Right atrium auricular region (tissue), 2 donors: ENCODE measurements at regions not wholly inside any gene's neighbourhood (a gene's known extent, or its start where the extent isn't known, plus 50 kb on each side); places are given as distances from the start of the nearest gene placed in this dataset.

Experiments
- DNase-seq: peaks from one replicate; pipeline ENCODE4 v3.0.0-alpha.2; 2019; ENCODE audit warnings: low spot score
- H3K27ac ChIP-seq, 2 donors: fragments of 200-600 bp; sonication (generic); 1 replicate in 1 of 2; 2 replicates in 1 of 2; pipeline ENCODE4 v1.5.1; 2016 to 2019
- H3K27me3 ChIP-seq, 2 donors: fragments of 200-600 bp; sonication (generic); one replicate each; pipeline versions ENCODE4 v1.5.1 to v1.6.0; 2017 to 2019
- H3K36me3 ChIP-seq: fragments of 200-600 bp; sonication (generic); one replicate; pipeline ENCODE4 v1.5.1; 2016
- H3K4me1 ChIP-seq, 2 donors: fragments of 200-600 bp; sonication (generic); one replicate each; pipeline versions ENCODE4 v1.5.1 to v1.6.0; 2017 to 2019
- H3K4me3 ChIP-seq, 2 donors: fragments of 200-600 bp; sonication (generic); 1 replicate in 1 of 2; 2 replicates in 1 of 2; pipeline ENCODE4 v1.5.1; 2017 to 2019; ENCODE audit warnings: mild to moderate bottlenecking in 1 of 2, moderate library complexity in 1 of 2
- H3K9me3 ChIP-seq, 2 donors: fragments of 200-600 bp; sonication (generic); one replicate each; pipeline ENCODE4 v1.5.1; 2019
- CTCF ChIP-seq, 2 donors: fragments of 200-600 bp; sonication (generic); IDR thresholded peaks; one replicate each; pipeline ENCODE4 v1.5.1; 2019; ENCODE audit warnings: antibody characterized with exemption in 2 of 2

GRCh38 chr5:74340476-74340875, 300.1 kb downstream of the ENC1 start:
- no peak for DNase-seq
- H3K4me3 ChIP-seq: no peak overlapping the region
- no peak overlapping the region for H3K27ac ChIP-seq
- no peaks in the 10 kb centered on the region for H3K4me1 ChIP-seq
- H3K9me3 ChIP-seq: no peaks in the 10 kb centered on the region
- H3K36me3 ChIP-seq: no peaks in the 10 kb centered on the region
- no peak for TF ChIP-seq CTCF (IDR thresholded peaks at IDR 0.05)
- H3K27me3 ChIP-seq: no peaks in the 10 kb centered on the region

GRCh38 chr5:74337984-74338310, 302.6 kb downstream of the ENC1 start:
- no peaks in the 10 kb centered on the region for H3K27me3 ChIP-seq
- peak overlapping the region in 1 of 2 donors; percentile 29 for H3K27ac ChIP-seq
- no peak for DNase-seq
- H3K36me3 ChIP-seq: no peaks in the 10 kb centered on the region
- H3K4me1 ChIP-seq: no peaks in the 10 kb centered on the region
- no peaks in the 10 kb centered on the region for H3K9me3 ChIP-seq
- no peak overlapping the region for H3K4me3 ChIP-seq
- TF ChIP-seq CTCF (IDR thresholded peaks at IDR 0.05): no peak

- no peaks in the 10 kb centered on the region for H3K9me3 ChIP-seq
- H3K27me3 ChIP-seq: no peaks in the 10 kb centered on the region
- H3K4me3 ChIP-seq: no peak overlapping the region
- no peak for TF ChIP-seq CTCF (IDR thresholded peaks at IDR 0.05)
- no peaks in the 10 kb centered on the region for H3K4me1 ChIP-seq
- no peak for DNase-seq
- peak overlapping the region in 1 of 2 donors; percentile 29 for H3K27ac ChIP-seq
- no peaks in the 10 kb centered on the region for H3K36me3 ChIP-seq
Observed at GRCh38 chr5:74337254-74337983, 303.1 kb downstream of the ENC1 start.

GRCh38 chr5:74336297-74336696, 304.2 kb downstream of the ENC1 start:
- no peak overlapping the region for H3K27ac ChIP-seq
- no peaks in the 10 kb centered on the region for H3K36me3 ChIP-seq
- H3K4me1 ChIP-seq: no peaks in the 10 kb centered on the region
- no peaks in the 10 kb centered on the region for H3K9me3 ChIP-seq
- no peaks in the 10 kb centered on the region for H3K27me3 ChIP-seq
- no peak for DNase-seq
- no peak for TF ChIP-seq CTCF (IDR thresholded peaks at IDR 0.05)
- no peak overlapping the region for H3K4me3 ChIP-seq

- no peak overlapping the region for H3K4me3 ChIP-seq
- H3K9me3 ChIP-seq: no peaks in the 10 kb centered on the region
- H3K36me3 ChIP-seq: no peaks in the 10 kb centered on the region
- no peak for DNase-seq
- no peak for TF ChIP-seq CTCF (IDR thresholded peaks at IDR 0.05)
- H3K27ac ChIP-seq: no peak overlapping the region
- H3K27me3 ChIP-seq: no peaks in the 10 kb centered on the region
- no peaks in the 10 kb centered on the region for H3K4me1 ChIP-seq
Observed at GRCh38 chr5:74334762-74335384, 305.7 kb downstream of the ENC1 start.
